ENCODE measurements at regions not wholly inside any gene's neighbourhood (a gene's known extent, or its start where the extent isn't known, plus 50 kb on each side); places are given as distances from the start of the nearest gene placed in this dataset.
"Not testable (repeated sequence)": the region's sequence is repeated elsewhere in the genome, so short reads cannot be mapped to it uniquely, and the experiment has no call there.

DNA sequence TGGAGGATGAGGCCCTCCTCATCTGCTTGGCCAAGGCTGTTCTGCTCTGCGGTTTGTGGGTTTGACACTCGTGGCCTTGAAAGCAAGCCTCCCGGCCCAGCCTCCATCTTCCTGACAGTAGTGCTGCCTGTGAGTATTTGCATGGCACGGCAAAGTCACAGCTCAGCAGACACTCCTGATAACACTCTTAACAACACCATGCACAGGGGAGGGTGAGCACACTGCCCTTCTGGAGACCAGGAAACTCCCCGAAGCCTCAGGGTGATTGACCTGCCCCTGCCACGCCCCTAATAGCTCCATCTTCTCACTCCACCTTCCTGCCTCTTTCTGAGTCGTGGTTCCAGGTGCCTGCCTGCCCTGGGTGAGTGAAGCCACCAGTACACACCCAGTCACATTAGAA is 5476.6 kb upstream of the TPTE start:
- not testable (repeated sequence) for H3K36me3 ChIP-seq (ENCODE audit: control insufficient read depth in 2 of 2, insufficient read depth in 2 of 2, low read length in 2 of 2); H3K4me1 ChIP-seq (ENCODE audit: control insufficient read depth, insufficient read depth, low read length); H3K27ac ChIP-seq (ENCODE audit: low read length); H3K4me3 ChIP-seq (ENCODE audit: low read length in 2 of 2); H3K9me3 ChIP-seq (ENCODE audit: control insufficient read depth in 2 of 2, low read length in 2 of 2); H3K27me3 ChIP-seq (ENCODE audit: control insufficient read depth in 1 of 2, insufficient read depth in 2 of 2, low read length in 2 of 2); H3K9ac ChIP-seq (ENCODE audit: low read length in 2 of 2)

DNA sequence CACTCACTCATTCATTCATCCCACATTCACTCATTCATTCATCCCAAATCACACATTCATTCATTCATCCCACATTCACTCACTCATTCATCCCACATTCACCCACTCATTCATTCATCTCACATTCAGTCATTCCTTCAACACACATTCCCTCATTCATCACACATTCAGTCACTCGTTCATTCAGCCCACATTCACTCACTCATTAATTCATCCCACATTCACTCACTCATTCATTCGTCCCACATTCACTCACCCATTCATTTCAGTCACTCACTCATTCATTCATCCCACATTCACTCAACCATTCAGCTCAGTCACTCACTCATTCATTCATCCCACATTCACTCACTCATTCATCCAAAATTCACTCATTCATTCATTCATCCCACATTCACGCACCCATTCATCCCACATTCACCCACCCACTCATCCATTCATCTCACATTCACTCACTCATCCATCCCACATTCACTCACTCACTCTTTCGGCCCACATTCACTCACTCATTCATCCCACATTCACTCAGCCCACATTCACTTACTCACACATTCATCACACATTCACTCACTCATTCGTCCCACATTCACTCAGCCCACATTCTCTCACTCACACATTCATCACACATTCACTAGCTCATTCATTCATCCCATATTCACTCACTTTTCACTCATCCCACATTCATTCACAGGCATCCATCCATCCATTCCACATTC is 5469.9 kb upstream of the TPTE start:
- not testable (repeated sequence) for H3K4me1 ChIP-seq (ENCODE audit: control insufficient read depth, insufficient read depth, low read length); H3K27ac ChIP-seq (ENCODE audit: low read length); H3K36me3 ChIP-seq (ENCODE audit: control insufficient read depth in 2 of 2, insufficient read depth in 2 of 2, low read length in 2 of 2); H3K9me3 ChIP-seq (ENCODE audit: control insufficient read depth in 2 of 2, low read length in 2 of 2); H3K27me3 ChIP-seq (ENCODE audit: control insufficient read depth in 1 of 2, insufficient read depth in 2 of 2, low read length in 2 of 2); H3K9ac ChIP-seq (ENCODE audit: low read length in 2 of 2); H3K4me3 ChIP-seq (ENCODE audit: low read length in 2 of 2)

DNA sequence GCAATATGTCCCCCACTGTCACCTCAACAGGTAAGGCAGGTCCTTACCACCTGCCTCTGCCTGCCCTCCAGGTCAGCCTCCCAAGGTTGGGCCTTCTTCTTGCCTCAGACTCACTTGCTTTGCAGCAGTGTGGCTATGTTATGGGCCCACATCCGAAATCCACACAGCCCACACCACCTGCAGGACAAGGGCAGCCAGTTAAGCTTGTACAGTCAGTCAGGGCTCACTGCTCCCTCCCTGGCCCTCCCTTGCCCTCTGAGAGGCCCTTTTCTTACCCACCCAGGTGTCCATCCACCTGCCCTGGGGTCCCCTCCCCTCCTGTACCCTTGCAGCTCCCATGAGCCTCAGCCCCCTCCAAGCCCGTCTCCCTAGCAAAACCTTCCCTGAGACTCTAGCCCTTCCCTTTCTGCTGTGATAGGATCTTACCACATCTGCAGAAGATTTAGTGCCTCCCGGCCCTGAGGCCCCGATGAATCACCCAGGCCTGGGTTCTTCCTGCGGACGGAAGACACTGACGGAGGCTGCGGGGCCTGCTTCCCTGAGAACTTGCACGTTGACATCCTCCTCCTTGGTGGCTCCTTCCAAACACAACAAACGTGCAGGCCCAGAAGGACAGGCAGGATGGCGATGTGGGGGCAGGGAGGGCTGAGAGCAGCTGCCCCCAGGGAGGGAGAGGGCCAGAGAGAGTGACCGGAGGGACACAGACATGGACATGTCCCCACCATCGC is 5466.2 kb upstream of the TPTE start:
- H3K27me3 ChIP-seq (ENCODE audit: control insufficient read depth in 1 of 2, insufficient read depth in 2 of 2, low read length in 2 of 2); H3K9me3 ChIP-seq (ENCODE audit: control insufficient read depth in 2 of 2, low read length in 2 of 2); H3K9ac ChIP-seq (ENCODE audit: low read length in 2 of 2); H3K4me3 ChIP-seq (ENCODE audit: low read length in 2 of 2); H3K4me1 ChIP-seq (ENCODE audit: control insufficient read depth, insufficient read depth, low read length); H3K27ac ChIP-seq (ENCODE audit: low read length); H3K36me3 ChIP-seq (ENCODE audit: control insufficient read depth in 2 of 2, insufficient read depth in 2 of 2, low read length in 2 of 2): not testable (repeated sequence)

DNA sequence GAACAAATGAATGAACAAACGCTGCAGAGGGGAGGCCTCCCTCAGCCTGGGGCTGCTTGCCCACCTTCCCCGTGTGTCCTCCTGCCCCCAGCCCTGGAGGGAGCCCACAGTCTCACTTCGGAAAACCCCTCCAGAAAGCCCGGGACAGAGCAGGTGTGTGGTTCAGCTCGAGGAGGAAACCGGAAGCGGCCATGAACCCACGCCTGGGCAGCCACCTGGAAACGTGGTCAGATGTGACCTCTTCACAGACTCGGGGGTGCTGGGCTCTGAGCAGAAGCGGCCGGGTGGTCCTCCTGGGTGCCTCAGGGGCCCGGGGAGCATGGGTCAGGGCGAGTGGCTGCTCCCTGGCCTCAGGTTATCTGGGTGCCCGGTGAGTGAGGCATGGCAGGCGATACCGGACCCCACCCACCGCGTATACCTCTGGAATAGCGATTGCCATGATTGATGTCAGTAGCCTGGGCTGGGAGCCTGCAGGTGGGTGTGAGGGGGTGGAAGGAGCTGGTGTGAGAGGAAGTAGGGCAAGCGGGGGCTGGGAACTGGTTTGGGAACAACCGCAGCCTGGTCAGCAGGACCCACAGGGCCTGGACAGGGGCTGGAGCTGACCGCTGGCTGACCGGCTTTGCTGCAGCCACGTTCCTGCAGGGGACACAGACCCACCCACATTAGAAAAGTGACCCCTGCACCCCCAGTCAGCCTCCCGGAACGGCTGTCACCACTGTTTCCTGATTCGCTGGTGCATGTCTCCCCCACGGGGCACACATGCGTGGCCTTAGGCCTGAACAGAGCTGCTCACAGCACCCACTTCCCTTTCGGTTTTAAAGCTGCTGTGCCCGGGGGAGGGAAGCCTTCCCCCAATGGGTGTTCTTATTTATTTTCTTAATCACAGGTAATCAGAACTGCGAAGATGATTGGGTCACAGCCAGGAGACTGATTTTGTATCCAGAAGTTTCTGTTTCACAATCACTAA is 5465.1 kb upstream of the TPTE start:
- not testable (repeated sequence) for H3K4me1 ChIP-seq (ENCODE audit: control insufficient read depth, insufficient read depth, low read length); H3K27ac ChIP-seq (ENCODE audit: low read length); H3K9me3 ChIP-seq (ENCODE audit: control insufficient read depth in 2 of 2, low read length in 2 of 2); H3K27me3 ChIP-seq (ENCODE audit: control insufficient read depth in 1 of 2, insufficient read depth in 2 of 2, low read length in 2 of 2); H3K4me3 ChIP-seq (ENCODE audit: low read length in 2 of 2); H3K36me3 ChIP-seq (ENCODE audit: control insufficient read depth in 2 of 2, insufficient read depth in 2 of 2, low read length in 2 of 2); H3K9ac ChIP-seq (ENCODE audit: low read length in 2 of 2)

DNA sequence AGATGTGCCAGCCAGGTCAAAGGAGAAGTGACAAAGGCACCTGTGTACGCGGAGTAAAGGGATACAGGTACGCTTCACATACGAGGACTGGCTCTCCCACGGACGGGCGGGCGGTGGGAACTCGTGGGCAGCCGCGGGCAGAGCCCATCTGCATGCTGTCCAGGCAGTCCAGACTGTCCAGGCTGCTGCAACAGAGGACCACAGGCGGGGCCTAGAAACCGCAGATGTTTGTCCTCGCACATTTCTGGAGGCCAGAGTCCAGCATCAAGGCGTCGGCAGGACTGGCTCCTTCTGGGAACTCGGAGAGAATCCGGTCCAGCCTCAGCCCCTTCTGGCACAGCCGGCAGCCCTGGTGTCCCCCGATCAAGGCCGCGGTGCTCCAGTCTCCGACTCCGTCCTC is 5464.3 kb upstream of the TPTE start:
- H3K9me3 ChIP-seq (ENCODE audit: control insufficient read depth in 2 of 2, low read length in 2 of 2); H3K4me3 ChIP-seq (ENCODE audit: low read length in 2 of 2); H3K27me3 ChIP-seq (ENCODE audit: control insufficient read depth in 1 of 2, insufficient read depth in 2 of 2, low read length in 2 of 2); H3K27ac ChIP-seq (ENCODE audit: low read length); H3K36me3 ChIP-seq (ENCODE audit: control insufficient read depth in 2 of 2, insufficient read depth in 2 of 2, low read length in 2 of 2); H3K9ac ChIP-seq (ENCODE audit: low read length in 2 of 2); H3K4me1 ChIP-seq (ENCODE audit: control insufficient read depth, insufficient read depth, low read length): not testable (repeated sequence)

DNA sequence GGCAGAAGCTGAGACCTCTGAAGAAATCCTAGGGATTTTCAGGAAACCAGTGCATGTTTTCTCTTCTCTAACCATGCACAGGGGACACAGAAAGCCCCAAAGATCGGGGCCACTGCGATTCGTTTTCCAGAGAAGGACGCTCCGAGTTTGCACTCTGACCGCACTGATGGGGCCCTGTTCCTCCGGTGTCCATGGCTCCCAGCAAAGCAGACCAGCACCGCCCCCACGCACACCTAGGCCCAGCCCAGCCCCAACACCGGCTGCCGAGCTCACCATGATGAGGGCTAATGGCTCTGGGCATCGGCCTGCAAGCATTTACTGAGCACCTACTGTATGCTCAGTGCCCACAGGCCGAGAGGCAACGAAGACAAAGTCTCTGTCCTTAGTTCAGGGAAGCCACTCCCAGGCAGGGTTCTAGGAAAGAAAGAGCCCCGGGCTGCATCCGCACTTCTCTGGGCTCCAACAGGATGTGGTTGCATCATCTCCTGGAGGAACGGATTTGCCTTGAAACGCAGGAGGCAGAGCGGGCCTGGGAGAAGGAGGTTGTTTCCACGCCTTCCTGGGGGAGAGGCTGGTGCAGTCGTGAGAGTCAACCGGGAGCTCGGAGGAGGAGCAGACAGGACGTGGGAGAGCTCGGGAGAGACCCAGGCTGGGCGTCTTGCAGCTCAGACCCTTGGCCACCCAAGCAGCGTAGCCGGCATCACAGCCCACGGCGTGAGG is 5460.9 kb upstream of the TPTE start:
- not testable (repeated sequence) for H3K36me3 ChIP-seq (ENCODE audit: control insufficient read depth in 2 of 2, insufficient read depth in 2 of 2, low read length in 2 of 2); H3K9me3 ChIP-seq (ENCODE audit: control insufficient read depth in 2 of 2, low read length in 2 of 2)

DNA sequence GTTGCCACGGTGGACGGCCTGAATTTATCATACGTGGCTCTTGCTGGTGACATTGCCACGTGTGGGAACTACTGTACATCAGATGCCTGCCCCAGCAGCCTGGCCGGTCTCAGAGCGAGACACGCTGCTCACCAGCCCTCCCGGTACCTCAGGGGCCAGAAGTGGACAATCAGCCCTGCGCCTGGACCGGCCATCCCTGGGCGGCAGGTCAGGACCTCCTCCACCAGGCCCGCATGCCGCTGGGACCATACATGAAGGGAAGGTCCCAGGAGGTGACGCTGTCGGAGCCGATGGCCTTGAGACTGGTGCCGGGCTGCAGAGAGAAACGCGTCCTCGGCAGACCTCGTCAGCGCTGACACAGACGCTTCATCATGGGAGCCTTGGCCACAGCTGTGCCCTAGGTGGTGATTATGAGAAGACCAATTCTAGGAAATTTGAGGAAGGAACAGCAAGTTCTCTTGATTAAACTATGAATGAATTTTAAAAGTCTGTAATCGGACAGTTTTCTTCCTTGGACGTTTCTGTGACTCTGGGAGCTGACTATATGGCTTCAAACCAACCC is 5456.7 kb upstream of the TPTE start:
- not testable (repeated sequence) for H3K27ac ChIP-seq (ENCODE audit: low read length); H3K27me3 ChIP-seq (ENCODE audit: control insufficient read depth in 1 of 2, insufficient read depth in 2 of 2, low read length in 2 of 2)

More for the DNA sequence above, 5460.9 kb upstream of the TPTE start:
- not testable (repeated sequence) for H3K27me3 ChIP-seq (ENCODE audit: control insufficient read depth in 1 of 2, insufficient read depth in 2 of 2, low read length in 2 of 2); H3K4me1 ChIP-seq (ENCODE audit: control insufficient read depth, insufficient read depth, low read length); H3K27ac ChIP-seq (ENCODE audit: low read length); H3K4me3 ChIP-seq (ENCODE audit: low read length in 2 of 2); H3K9ac ChIP-seq (ENCODE audit: low read length in 2 of 2)

DNA sequence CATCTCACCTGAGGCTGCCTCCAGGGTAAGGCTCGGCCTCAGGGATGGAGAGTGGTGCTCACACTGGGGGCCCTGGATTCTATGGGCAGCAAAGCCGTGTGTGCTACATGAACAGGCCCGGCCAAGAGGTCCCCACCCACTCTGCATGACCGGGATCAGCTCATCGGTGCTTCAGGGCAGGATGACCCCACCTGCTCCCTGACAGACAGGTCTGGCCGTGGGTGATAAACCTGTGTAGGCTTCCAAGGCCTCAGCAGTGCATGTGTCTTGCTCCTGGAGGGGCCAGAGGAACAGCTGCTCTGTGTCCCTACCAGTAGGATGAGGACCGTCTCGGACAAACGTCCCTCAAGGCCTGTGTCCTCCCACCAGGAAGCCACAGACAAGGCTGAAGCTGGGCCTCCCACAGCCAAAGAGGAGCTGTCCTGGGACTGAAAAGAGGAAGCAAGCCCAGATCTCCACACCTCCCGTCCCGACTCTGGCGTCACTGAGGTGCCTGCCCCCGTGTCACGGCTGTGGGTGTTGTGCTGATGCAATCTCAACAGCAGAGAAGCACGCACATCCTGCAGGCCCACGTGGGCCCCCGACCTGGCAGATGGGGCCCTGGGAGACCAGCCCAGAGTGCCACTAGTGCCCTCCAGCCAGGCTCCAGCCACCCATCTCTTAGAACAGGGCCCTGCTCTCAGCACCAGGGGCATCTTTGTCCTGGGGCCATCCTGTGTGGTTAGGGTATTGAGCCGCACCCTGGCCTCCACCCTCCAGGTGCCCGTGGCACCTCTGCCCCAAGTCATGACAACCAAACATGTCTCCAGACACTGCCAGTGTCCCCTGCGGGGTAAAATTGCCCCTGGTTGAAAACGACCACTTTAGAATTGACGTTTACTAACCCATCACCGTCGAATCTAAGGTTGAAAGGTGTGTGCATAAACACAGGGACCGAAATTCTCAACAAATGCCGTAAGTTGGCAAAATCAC is 5455.9 kb upstream of the TPTE start:
- not testable (repeated sequence) for H3K4me1 ChIP-seq (ENCODE audit: control insufficient read depth, insufficient read depth, low read length); H3K4me3 ChIP-seq (ENCODE audit: low read length in 2 of 2); H3K27me3 ChIP-seq (ENCODE audit: control insufficient read depth in 1 of 2, insufficient read depth in 2 of 2, low read length in 2 of 2); H3K9me3 ChIP-seq (ENCODE audit: control insufficient read depth in 2 of 2, low read length in 2 of 2); H3K36me3 ChIP-seq (ENCODE audit: control insufficient read depth in 2 of 2, insufficient read depth in 2 of 2, low read length in 2 of 2); H3K27ac ChIP-seq (ENCODE audit: low read length); H3K9ac ChIP-seq (ENCODE audit: low read length in 2 of 2)

More for the DNA sequence above, 5456.7 kb upstream of the TPTE start:
- H3K9me3 ChIP-seq (ENCODE audit: control insufficient read depth in 2 of 2, low read length in 2 of 2); H3K9ac ChIP-seq (ENCODE audit: low read length in 2 of 2); H3K36me3 ChIP-seq (ENCODE audit: control insufficient read depth in 2 of 2, insufficient read depth in 2 of 2, low read length in 2 of 2); H3K4me3 ChIP-seq (ENCODE audit: low read length in 2 of 2); H3K4me1 ChIP-seq (ENCODE audit: control insufficient read depth, insufficient read depth, low read length): not testable (repeated sequence)

DNA sequence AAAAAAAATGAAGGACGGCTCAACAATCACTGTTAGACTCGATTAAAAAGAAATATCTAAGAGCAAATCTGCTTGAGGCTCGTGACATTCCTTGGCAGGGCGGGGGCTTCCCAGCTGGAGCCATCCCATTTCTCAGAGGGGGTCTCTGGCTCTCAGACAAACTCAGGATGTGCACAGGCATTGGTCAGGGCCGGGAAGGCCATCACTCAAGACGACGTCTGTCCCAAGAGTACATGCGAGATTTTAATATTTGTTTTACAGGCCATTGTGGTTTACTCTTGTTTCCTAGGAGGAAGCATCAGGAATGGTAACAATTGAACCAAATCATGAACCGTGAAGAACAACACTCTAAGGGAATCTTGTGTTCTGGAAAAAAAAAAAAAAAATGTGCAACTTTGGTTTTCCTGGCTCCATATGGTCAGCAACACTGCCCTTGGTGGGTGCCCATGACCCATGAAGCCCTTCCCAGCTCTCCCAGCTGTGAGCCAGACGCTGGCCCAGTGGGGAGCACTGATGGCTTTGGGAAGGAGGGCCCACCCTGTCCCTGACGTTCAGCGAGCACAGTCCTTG is 5454.6 kb upstream of the TPTE start:
- not testable (repeated sequence) for H3K4me3 ChIP-seq (ENCODE audit: low read length in 2 of 2); H3K36me3 ChIP-seq (ENCODE audit: control insufficient read depth in 2 of 2, insufficient read depth in 2 of 2, low read length in 2 of 2); H3K9me3 ChIP-seq (ENCODE audit: control insufficient read depth in 2 of 2, low read length in 2 of 2); H3K27me3 ChIP-seq (ENCODE audit: control insufficient read depth in 1 of 2, insufficient read depth in 2 of 2, low read length in 2 of 2); H3K4me1 ChIP-seq (ENCODE audit: control insufficient read depth, insufficient read depth, low read length); H3K9ac ChIP-seq (ENCODE audit: low read length in 2 of 2); H3K27ac ChIP-seq (ENCODE audit: low read length)

Measured in stomach smooth muscle (tissue), 2 donors.